ENCODE measurements at regions not wholly inside any gene's neighbourhood (a gene's known extent, or its start where the extent isn't known, plus 50 kb on each side); places are given as distances from the start of the nearest gene placed in this dataset.

- Histone ChIP-seq H3K36me3 (ENCODE audit: insufficient read depth) (no peaks in the 10 kb centered on the region), H3K9me2 (ENCODE audit: insufficient read depth) (peaks cover 5% of the 10 kb centered on the region; the same call in 1 of the 2 replicates), H3K79me2 (replicated peaks; ENCODE audit: insufficient read depth) (no peaks in the 10 kb centered on the region), H3K4me2 (no peak overlapping the region), H3F3A (replicated peaks; ENCODE audit: low read depth) (no peaks in the 10 kb centered on the region), H3K27ac (ENCODE audit: low read depth) (no peak overlapping the region), H3K4me1 (ENCODE audit: insufficient read depth) (no peaks in the 10 kb centered on the region), H3K4me3 (no peak overlapping the region), H4K20me1 (replicated peaks; ENCODE audit: insufficient read depth) (no peaks in the 10 kb centered on the region), H3K27me3 (ENCODE audit: insufficient read depth) (no peaks in the 10 kb centered on the region), H2AFZ (no peak overlapping the region)
- peaks cover under 1% of the 10 kb centered on the region; the same call in 1 of the 3 replicates for H3K4me1 Mint-ChIP-seq
- H3K4me3 Mint-ChIP-seq, result no peak overlapping the region
- no peak for DNase-seq (ENCODE audit: low spot score)
- ATAC-seq, result no peak
- peaks cover under 1% of the 10 kb centered on the region; the same call in 2 of the 3 replicates for H3K36me3 Mint-ChIP-seq (ENCODE audit: low read depth)
- H3K27ac Mint-ChIP-seq, result no peak overlapping the region
- peaks cover 1% of the 10 kb centered on the region; the same call in 2 of the 3 replicates for H3K9me3 Mint-ChIP-seq
- TF ChIP-seq JUNB (IDR thresholded peaks at IDR 0.05; ENCODE audit: unreplicated experiment) (no peak), EZH2 (IDR thresholded peaks at IDR 0.05; ENCODE audit: low read depth, unreplicated experiment) (no peak), CREB1 (CRISPR knock-in tag; IDR thresholded peaks at IDR 0.05; ENCODE audit: low read depth) (no peak), ZNF114 (CRISPR knock-in tag; IDR thresholded peaks at IDR 0.05) (no peak), POLR2AphosphoS5 (IDR thresholded peaks at IDR 0.05; ENCODE audit: low read depth) (no peak), ZNF462 (CRISPR knock-in tag; IDR thresholded peaks at IDR 0.05) (no peak), STAT1 (IDR thresholded peaks at IDR 0.05; ENCODE audit: unreplicated experiment) (no peak), REST (IDR thresholded peaks at IDR 0.05; ENCODE audit: unreplicated experiment) (no peak), EZH2phosphoT487 (IDR thresholded peaks at IDR 0.05; ENCODE audit: unreplicated experiment) (no peak), ZNF331 (CRISPR knock-in tag; IDR thresholded peaks at IDR 0.05; ENCODE audit: low read depth) (no peak), NANOG (IDR thresholded peaks at IDR 0.05; ENCODE audit: borderline replicate concordance) (no peak), CTCF (conservative IDR thresholded peaks at IDR 0.05; ENCODE audit: low read depth in 2 of 2) (no peak), ETS1 (IDR thresholded peaks at IDR 0.05) (no peak)
- H3K27me3 Mint-ChIP-seq (ENCODE audit: insufficient read depth, low read depth, poor library complexity), result peaks cover 2% of the 10 kb centered on the region
Observed at GRCh38 chr5:1958211-1959010, 75.7 kb upstream of the IRX4 start.

Measured in GM23338 (cell line).